Esophagus (tissue), 2 donors: ENCODE measurements at regions not wholly inside any gene's neighbourhood (a gene's known extent, or its start where the extent isn't known, plus 50 kb on each side); places are given as distances from the start of the nearest gene placed in this dataset.

Experiments used
- H3K27ac ChIP-seq, 2 donors: one replicate each; pipeline ENCODE4 v1.5.1; 2013; ENCODE audit warnings: low read depth in 2 of 2, mild to moderate bottlenecking in 2 of 2, inconsistent platforms in 1 of 2, low read length in 1 of 2, moderate library complexity in 1 of 2
- H3K27me3 ChIP-seq, 2 donors: one replicate each; pipeline ENCODE4 v1.6.1; 2013; ENCODE audit warnings: low read length in 2 of 2, control low read depth in 1 of 2, mild to moderate bottlenecking in 1 of 2; ENCODE audit not compliant: insufficient read depth in 2 of 2, control insufficient read depth in 1 of 2
- H3K36me3 ChIP-seq, 2 donors: one replicate each; pipeline ENCODE4 v1.6.1; 2013; ENCODE audit warnings: low read length in 1 of 2; ENCODE audit not compliant: control insufficient read depth in 2 of 2, insufficient read depth in 2 of 2
- H3K4me1 ChIP-seq, 2 donors: one replicate each; pipeline ENCODE4 v1.6.1; 2013; ENCODE audit warnings: low read length in 1 of 2; ENCODE audit not compliant: control insufficient read depth in 2 of 2, insufficient read depth in 2 of 2
- H3K4me3 ChIP-seq, 2 donors: one replicate each; pipeline ENCODE4 v1.5.1; 2013; ENCODE audit warnings: low read length in 2 of 2, mild to moderate bottlenecking in 2 of 2, low read depth in 1 of 2, moderate library complexity in 1 of 2
- H3K9me3 ChIP-seq, 2 donors: one replicate each; pipeline ENCODE4 v1.6.1; 2013; ENCODE audit warnings: mild to moderate bottlenecking in 2 of 2, low read depth in 1 of 2, low read length in 1 of 2, moderate library complexity in 1 of 2; ENCODE audit not compliant: control insufficient read depth in 2 of 2, insufficient read depth in 1 of 2
- WGBS, 2 donors: extraction: QIAGEN DNeasy Blood & Tissue Kit; methylation state at CpG; one replicate each; pipeline ENCODE4 v1.1.7; 2013; 5-methylcytosine and 5-hydroxymethylcytosine counted together
- donor health status: healthy with polysubstance abuse.
- donor health status: Bipolar disorder and iron deficiency.

GRCh38 chr2:57677296-57677695, 369.3 kb upstream of the VRK2 start:
- Histone ChIP-seq H3K4me3 (no peak overlapping the region), H3K36me3 (no peaks in the 10 kb centered on the region), H3K9me3 (no peaks in the 10 kb centered on the region), H3K27me3 (no peaks in the 10 kb centered on the region), H3K27ac (no peak overlapping the region), H3K4me1 (no peaks in the 10 kb centered on the region)

- 78 to 81% methylated on average over 1 of the region's 1 CpG for WGBS, 2 donors
- H3K9me3 ChIP-seq = peaks cover 0 to 9% of the 10 kb centered on the region in 2 donors
- H3K4me1 ChIP-seq = no peaks in the 10 kb centered on the region
- no peaks in the 10 kb centered on the region for H3K36me3 ChIP-seq
- no peak overlapping the region for H3K4me3 ChIP-seq
- no peaks in the 10 kb centered on the region for H3K27me3 ChIP-seq
- H3K27ac ChIP-seq = no peak overlapping the region
Measured at GRCh38 chr2:57681650-57682049, 365.0 kb upstream of the VRK2 start.

GRCh38 chr2:57685032-57685431, 361.6 kb upstream of the VRK2 start:
- H3K27me3 ChIP-seq = no peaks in the 10 kb centered on the region
- whole genome bisulfite sequencing, 2 donors = 79 to 88% methylated on average over 2 of the region's 2 CpGs
- H3K4me1 ChIP-seq = no peaks in the 10 kb centered on the region
- no peak overlapping the region for H3K4me3 ChIP-seq
- peaks cover 0 to 9% of the 10 kb centered on the region in 2 donors for H3K9me3 ChIP-seq
- H3K36me3 ChIP-seq = no peaks in the 10 kb centered on the region
- no peak overlapping the region for H3K27ac ChIP-seq

GRCh38 chr2:57692395-57692794, 354.2 kb upstream of the VRK2 start:
- no peaks in the 10 kb centered on the region for H3K4me1 ChIP-seq
- H3K27me3 ChIP-seq = no peaks in the 10 kb centered on the region
- no peaks in the 10 kb centered on the region for H3K36me3 ChIP-seq
- H3K27ac ChIP-seq = no peak overlapping the region
- no peaks in the 10 kb centered on the region for H3K9me3 ChIP-seq
- no peak overlapping the region for H3K4me3 ChIP-seq

GRCh38 chr2:57693177-57693576, 353.4 kb upstream of the VRK2 start:
- no peaks in the 10 kb centered on the region for H3K27me3 ChIP-seq

GRCh38 chr2:57693965-57694364, 352.6 kb upstream of the VRK2 start:
- H3K27ac ChIP-seq = no peak overlapping the region
- no peaks in the 10 kb centered on the region for H3K27me3 ChIP-seq
- WGBS, 2 donors = 84 to 88% methylated on average over 2 of the region's 2 CpGs
- H3K4me3 ChIP-seq = no peak overlapping the region
- no peaks in the 10 kb centered on the region for H3K9me3 ChIP-seq
- H3K4me1 ChIP-seq = no peaks in the 10 kb centered on the region
- H3K36me3 ChIP-seq = no peaks in the 10 kb centered on the region

More at GRCh38 chr2:57693177-57693576, 353.4 kb upstream of the VRK2 start:
- Histone ChIP-seq H3K4me1 (no peaks in the 10 kb centered on the region), H3K36me3 (no peaks in the 10 kb centered on the region), H3K27ac (no peak overlapping the region), H3K9me3 (no peaks in the 10 kb centered on the region), H3K4me3 (no peak overlapping the region)

GRCh38 chr2:57696016-57696415, 350.6 kb upstream of the VRK2 start:
- Histone ChIP-seq H3K36me3 (no peaks in the 10 kb centered on the region), H3K4me1 (no peaks in the 10 kb centered on the region), H3K4me3 (no peak overlapping the region), H3K27ac (no peak overlapping the region), H3K27me3 (no peaks in the 10 kb centered on the region), H3K9me3 (no peaks in the 10 kb centered on the region)
- 78 to 92% methylated on average over 4 of the region's 4 CpGs for WGBS, 2 donors

GRCh38 chr2:57698392-57698791, 348.2 kb upstream of the VRK2 start:
- H3K36me3 ChIP-seq = no peaks in the 10 kb centered on the region
- no peak overlapping the region for H3K4me3 ChIP-seq
- 55 to 62% methylated on average over 1 of the region's 1 CpG for WGBS, 2 donors
- no peaks in the 10 kb centered on the region for H3K27me3 ChIP-seq
- H3K4me1 ChIP-seq = no peaks in the 10 kb centered on the region
- H3K9me3 ChIP-seq = no peaks in the 10 kb centered on the region
- no peak overlapping the region for H3K27ac ChIP-seq

- Histone ChIP-seq H3K36me3 (no peaks in the 10 kb centered on the region), H3K4me3 (no peak overlapping the region), H3K9me3 (no peaks in the 10 kb centered on the region), H3K27ac (no peak overlapping the region), H3K4me1 (no peaks in the 10 kb centered on the region), H3K27me3 (no peaks in the 10 kb centered on the region)
- WGBS, 2 donors = 54 to 61% methylated on average over 2 of the region's 2 CpGs
Measured at GRCh38 chr2:57698935-57699449, 347.6 kb upstream of the VRK2 start.

GRCh38 chr2:57701391-57701791, 345.2 kb upstream of the VRK2 start:
- H3K9me3 ChIP-seq = no peaks in the 10 kb centered on the region
- no peaks in the 10 kb centered on the region for H3K27me3 ChIP-seq
- H3K36me3 ChIP-seq = no peaks in the 10 kb centered on the region
- no peaks in the 10 kb centered on the region for H3K4me1 ChIP-seq
- H3K27ac ChIP-seq = no peak overlapping the region
- no peak overlapping the region for H3K4me3 ChIP-seq
- WGBS, 2 donors = 55 to 60% methylated on average over 5 of the region's 5 CpGs
